ENCODE measurements at regions not wholly inside any gene's neighbourhood (a gene's known extent, or its start where the extent isn't known, plus 50 kb on each side); places are given as distances from the start of the nearest gene placed in this dataset.

DNA sequence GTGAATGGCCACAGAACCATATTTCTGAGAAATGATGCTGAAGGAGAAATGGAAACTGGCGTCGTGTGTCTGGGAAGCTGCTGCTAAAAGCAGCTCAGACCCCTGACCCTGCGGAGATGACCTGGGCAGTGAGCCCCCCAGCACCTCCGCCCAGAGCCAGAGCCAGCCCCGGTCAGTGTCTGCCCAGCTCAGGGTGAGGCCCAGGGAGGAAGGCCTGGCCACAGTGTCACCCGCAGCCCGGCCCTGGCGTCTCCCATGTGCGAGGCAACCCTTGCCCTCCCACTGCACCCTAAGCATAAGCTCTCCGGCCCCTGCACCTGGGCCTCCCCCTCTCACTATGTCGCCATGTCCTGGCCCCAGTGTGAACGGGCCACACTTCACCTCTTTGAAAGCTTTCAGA is 502.8 kb downstream of the EIPR1 start:
- no peak for DNase-seq (ENCODE audit: low read depth in 2 of 2, low spot score in 1 of 2)

DNA sequence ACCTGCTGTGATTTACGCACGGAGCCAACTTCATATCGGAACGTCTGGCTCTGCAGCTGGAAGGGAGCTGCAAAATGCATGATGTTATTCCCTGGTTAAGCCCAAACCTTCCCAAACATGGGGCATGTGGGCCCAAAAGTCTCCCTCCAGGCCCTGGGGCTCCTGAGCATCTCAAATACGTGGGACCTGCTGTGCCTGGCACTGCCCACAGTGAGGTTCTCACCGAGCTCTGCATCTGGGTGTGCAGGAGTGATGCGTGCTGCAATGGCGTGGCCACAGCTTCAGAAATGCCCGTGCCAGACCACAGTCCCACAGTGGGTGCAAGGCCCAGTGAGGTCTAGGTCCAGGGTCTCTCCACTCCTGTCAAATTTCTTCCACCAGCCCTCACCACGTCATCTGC is 503.3 kb downstream of the EIPR1 start:
- no peak for DNase-seq (ENCODE audit: low read depth in 2 of 2, low spot score in 1 of 2)

DNA sequence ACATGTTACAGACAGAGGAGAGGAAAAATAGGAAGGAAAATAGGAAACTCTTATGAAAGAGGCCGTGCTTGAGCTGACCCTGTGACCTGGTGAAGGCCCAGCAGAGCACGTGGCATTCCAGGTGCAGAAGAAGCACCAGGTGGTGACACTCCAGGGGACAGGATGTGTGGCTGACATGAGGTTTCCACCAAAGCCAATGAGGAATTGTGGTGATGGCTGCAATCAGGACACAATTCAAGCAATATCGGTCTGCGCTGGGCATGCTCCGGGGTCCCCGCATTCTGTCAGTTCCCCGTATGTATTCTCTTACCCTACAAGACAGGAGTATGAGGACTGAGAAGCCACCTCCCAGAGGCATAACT is 504.2 kb downstream of the EIPR1 start:
- no peak for DNase-seq (ENCODE audit: low read depth in 2 of 2, low spot score in 1 of 2)

DNA sequence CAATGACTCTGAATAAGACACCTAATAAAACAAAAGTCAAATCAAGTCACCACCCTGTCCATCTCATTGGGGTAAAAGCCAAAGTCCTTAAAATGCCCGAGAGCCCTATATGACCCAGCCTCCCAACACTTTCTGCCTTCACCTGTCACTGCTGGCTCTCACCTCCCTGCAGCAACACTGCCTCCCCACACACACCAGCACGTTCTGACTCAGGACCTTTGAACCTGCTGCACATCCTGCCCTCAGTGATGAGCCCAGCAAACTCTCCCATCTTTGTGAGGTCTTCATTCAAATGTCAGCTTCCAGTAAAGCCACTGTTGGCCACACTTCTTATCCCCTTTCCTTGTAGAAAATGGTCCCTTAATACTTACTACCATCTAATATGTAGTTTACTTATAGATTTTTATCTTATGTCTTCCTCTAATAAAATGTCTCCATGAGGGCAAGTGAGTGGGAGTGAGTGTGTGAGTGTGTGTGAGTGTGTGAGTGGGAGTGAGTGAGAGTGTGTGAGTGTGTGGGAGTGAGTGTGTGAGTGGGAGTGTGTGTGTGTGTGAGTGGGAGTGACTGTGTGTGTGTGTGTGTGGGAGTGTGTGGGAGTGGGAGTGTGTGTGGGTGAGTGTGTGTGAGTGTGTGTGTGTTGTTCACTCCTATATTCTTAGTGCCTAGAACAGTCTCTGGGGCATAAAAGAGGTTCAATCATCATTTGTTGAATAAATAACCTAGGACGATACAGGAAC is 504.7 kb downstream of the EIPR1 start:
- no peak for DNase-seq (ENCODE audit: low read depth in 2 of 2, low spot score in 1 of 2)

DNA sequence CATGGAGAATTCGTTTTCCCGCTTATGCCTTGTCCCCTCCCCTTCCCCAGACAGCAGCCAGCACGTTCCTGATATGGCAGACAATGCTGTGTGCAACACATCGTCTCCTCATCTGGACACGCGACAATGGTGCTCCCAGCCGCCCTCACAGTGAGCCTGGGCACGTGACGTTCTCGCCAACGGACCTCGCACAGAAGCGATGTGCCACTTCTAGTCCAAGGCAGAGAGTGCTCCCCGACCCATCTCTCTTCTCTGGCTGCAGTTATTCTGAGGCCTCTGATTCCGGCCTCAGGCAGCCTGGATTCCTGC is 505.4 kb downstream of the EIPR1 start:
- DNase-seq (ENCODE audit: low read depth in 2 of 2, low spot score in 1 of 2): no peak

DNA sequence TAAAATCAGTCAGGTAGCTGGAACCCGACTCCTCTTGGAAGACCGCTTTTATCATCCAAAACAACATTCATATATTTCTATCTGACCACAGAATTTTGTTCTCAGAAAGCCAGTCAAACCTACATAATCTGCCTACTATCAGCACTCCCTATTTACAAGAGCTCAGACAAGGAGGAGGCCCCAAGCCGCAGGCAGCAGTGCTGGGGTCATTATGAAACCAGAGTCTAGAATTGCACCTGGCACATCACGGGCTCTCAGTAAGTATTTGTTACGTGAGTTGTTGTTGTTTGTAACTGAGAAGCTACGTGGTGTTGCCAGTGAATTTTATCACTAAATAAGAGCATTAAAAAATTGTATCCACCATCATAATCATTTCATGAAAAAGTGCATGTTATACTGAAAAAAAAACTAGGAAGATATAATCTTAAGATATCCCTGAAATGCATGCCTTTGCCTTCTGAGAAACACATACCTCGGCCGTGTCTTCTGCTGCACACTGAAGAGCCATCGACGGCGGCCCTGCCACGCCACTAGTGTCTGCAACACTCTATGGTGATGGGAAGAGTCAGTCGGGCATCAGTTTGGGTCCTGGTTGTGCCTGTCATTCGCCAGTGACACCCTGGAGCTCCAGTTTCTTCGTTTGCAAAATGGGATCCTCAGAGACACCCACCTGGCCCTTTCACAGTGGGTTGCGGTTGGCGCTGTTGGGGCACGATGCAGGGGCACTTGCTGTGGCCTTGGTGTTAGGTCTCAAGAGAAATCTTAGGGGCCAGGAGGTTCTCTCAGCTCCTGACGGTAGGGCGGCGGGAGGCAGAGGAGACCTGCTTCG is 505.9 kb downstream of the EIPR1 start:
- no peak for DNase-seq (ENCODE audit: low read depth in 2 of 2, low spot score in 1 of 2)

DNA sequence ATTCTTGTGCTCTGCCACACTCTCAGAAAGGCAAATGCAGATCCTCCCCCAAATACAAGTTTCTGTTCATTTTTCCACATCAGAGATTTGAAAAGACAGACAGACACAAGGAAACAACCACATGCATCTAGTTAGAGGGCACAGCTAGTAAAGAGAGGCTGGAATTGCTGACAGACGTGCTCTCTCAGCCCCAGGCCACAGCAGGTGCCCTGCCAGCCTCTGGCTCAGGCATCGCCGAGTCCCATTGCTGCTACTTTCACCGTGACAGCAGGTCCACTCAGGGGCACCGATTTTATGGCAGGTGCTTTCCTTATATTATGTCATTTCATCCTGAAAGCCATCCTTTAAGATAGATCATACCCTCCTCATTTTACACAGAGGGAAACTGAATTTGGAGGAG is 507.5 kb downstream of the EIPR1 start:
- no peak for DNase-seq (ENCODE audit: low read depth in 2 of 2, low spot score in 1 of 2)

DNA sequence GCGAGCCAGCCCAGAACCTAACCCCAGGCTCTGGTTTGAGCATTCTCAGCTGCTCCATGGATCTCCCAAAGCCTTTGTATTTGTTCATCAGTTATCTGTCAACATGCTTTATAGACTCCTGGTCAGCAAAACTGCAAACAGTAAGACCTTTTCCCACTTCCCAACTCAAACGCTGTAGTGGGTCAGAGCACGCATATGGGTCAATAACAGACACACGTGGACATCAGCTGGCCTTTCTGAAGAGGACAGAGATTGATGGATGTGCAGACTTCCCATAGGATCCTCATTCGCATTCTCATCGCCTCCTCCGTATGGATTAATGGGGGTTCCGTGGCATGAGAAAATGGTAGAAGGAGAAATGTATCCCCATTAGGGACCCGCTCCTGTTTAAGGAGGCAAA is 508.1 kb downstream of the EIPR1 start:
- no peak for DNase-seq (ENCODE audit: low read depth in 2 of 2, low spot score in 1 of 2)

DNA sequence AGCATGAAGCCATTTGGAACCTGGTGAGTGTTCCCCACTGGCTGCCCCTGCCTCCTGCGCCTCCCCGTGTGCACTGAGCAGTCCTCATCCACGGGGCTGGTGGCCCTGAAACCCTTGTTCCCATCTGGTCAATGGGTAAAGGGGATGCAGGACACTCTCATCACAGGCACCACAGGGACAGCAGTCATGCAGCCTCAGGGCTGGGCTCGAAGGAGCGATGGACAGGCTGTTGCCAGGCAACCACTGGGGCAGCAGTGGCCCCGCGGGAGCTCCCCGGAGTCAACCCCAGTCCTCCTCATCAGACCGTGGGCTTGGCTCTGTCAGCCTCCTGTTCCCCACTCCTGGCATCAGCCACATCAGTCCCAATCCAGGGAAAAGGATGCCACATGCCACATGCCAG is 509.5 kb downstream of the EIPR1 start:
- DNase-seq (ENCODE audit: low read depth in 2 of 2, low spot score in 1 of 2): no peak

DNA sequence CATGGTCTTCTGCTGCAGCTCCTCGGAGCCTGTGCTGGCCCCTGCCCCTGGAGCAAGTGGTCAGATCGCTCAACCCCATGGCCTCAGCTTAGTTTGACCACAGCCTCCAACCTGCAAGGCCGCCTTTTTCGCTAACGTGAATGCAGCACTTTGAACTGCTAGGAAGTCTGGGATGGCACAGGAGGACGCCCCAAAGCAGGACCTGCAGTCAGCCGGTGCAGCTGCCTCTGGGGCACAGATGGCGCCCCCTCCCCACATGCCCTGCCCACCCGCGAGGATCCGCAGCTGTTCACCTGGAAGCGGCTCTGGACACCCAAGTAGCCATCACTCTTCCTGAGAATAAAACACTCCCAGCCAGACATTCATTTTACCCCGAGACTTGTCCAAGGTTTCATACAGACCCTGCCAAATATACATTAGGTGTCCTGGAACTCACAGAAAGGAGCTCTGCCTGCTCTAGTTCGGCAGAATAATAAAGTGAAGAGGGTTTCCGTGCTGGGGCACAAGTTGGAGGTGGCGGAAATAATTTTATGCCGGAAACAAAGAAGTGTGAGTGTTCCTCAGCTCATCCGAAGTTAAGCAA is 510.1 kb downstream of the EIPR1 start:
- no peak for DNase-seq (ENCODE audit: low read depth in 2 of 2, low spot score in 1 of 2)

DNA sequence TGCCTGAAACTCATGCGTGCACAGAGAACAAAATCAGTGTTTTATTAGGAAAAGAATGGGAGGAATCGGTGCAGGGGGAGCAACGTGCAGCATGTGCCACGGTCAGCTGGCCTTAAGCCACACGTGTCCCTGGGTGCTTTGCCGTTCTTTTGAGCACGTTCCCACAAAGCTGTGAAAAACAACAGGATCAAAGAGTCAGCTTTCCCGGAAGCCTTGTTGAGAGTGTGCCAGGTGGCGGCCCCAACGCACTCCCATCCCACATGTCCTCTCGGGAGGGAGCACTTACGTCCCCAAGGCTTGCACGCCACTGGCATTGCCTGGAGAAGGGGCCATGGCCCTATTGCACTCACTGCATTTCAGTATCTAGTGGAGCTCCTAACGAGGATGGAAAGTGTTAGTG is 511.2 kb downstream of the EIPR1 start:
- DNase-seq (ENCODE audit: low read depth in 2 of 2, low spot score in 1 of 2): no peak

DNA sequence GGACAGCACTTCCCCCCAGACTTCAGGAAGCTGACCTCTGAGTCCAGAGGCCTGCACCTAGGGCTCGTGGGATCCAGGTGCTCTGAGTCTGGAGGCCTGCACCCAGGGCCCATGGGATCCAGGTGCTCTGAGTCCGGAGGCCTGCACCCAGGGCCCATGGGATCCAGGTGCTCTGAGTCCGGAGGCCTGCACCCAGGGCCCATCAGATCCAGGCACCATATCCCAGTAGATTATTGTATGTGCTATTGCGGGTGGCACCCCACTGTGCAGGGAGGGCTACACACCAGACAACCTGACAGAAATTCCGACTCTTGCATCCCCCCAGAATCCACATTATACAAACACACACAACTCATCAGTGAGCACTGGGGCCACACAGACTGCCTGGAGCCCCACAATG is 515.2 kb downstream of the EIPR1 start:
- DNase-seq (ENCODE audit: low read depth in 2 of 2, low spot score in 1 of 2): no peak

DNA sequence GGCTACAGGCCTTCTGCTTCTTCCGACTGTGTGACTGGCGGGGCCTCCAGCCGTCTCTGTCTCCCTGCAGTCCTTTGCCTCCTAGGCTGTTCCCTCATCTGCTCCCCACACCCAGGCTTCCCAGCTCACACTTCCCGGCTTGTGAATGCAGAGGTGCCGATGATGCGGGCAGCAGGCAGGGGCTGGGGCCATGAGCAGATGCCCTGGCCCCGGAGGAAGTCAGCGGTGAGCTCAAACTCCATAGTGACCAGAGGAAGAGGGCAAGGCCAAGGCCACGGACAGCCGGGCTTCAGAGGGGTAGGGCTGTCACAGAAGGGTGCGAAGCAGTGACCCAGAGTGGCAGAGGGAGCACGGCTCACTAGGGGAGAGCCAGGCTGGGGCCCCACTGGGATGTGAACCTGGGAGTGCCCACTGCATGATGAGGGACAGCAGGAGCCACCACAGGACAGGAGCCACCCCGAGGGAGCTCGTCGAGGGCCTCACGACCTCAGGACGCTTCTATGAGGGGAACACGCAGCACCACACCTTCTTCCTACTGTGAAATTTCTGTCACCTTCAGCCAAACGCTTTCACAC is 515.9 kb downstream of the EIPR1 start:
- DNase-seq (ENCODE audit: low read depth in 2 of 2, low spot score in 1 of 2): no peak

DNA sequence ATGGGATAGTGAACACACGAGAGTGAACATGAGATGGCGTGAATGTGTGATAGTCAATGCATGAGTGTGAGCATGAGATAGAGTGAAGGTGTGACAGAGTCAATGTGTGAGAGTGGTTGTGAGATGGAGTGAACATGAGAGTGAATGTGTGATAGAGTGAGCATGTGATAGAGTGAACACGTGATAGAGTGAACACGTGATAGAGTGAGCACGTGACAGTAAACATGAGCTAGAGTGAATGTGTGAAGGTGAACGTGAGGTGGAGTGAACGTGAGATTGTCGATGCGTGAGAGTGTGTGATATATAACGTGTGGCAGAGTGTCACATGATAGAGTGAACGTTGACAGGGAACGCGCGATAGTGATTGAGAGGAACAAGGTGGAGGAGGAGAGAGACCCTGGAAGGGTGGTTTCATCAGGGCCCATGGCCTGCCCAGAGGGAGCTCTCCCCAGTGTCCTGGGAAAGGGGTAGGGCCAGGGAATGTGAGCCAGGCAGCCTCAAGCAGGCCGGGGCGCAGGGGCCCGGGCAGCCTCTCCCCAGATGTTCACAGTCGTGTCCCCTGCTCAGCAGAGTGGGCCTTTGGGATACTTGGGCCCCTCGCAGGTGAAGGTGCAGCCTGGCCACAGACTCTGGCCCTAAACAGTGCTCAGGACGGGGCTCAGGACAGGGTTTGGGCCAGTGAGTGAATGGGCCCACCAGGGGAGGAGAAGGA is 516.9 kb downstream of the EIPR1 start:
- DNase-seq (ENCODE audit: low read depth in 2 of 2, low spot score in 1 of 2): no peak

DNA sequence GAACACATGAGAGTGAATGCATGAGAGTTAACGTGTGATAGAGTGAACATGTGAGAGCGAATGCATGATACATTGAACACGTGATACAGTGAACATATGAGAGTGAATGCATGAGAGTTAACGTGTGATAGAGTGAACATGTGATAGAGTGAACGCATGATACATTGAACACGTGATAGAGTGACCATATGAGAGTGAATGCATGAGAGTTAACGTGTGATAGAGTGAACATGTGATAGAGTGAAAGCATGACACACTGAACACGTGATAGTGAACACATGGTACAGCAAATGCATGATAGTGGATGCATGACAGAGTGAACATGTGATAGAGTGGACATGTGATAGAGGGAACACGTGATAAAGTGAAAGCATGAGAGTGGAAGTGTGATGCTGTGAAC is 517.9 kb downstream of the EIPR1 start:
- no peak for DNase-seq (ENCODE audit: low read depth in 2 of 2, low spot score in 1 of 2)

DNA sequence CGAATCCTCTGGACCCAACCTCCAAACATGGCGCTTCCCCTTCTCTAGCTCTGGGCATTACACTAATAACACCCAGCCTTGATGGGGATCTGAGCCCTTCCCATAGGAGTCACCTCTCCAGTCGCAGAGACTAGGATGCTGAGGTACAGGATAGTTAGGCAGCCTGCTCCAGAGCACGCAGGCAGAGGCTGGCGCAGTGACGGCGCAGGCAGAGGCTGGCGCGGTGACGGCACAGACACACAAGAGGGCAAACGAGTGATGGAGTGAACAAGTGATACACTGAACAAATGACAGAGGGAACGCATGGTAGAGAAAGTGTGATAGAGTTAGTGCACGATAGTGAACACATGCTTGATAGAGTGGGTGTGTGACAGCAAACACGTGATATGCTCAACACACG is 518.5 kb downstream of the EIPR1 start:
- DNase-seq (ENCODE audit: low read depth in 2 of 2, low spot score in 1 of 2): no peak

DNA sequence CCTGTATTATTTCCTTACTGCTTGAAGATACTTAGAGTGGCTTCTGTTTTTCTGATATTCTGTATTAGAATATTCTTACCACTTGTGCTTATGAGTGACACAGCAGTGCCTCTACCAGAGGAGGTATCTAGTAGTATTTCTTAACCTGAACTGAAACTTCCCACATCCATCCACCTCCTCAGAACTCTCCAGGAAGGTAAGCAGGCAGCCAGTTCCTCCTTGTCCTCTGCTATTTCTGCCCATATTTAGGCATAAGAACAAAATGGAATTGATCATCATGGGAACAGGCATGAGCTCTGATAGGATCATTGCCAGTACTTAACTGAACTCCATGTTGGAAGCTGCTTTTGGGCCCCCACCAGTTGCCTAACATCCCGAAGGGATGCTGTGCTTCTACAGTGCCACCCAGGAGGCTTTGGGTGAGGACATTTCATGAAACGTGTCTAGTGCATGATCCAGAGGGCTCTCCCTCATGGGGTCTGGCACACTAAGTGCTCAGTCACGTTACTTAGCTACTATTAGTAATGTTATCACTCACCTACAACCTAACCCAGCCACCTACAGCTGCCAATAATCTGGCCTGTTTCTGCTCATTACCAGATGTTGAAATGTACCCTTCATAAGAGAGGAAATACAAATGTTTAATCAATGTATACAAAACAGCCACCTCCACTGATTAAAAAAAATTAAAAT is 520.7 kb downstream of the EIPR1 start:
- DNase-seq (ENCODE audit: low read depth in 2 of 2, low spot score in 1 of 2): no peak

DNA sequence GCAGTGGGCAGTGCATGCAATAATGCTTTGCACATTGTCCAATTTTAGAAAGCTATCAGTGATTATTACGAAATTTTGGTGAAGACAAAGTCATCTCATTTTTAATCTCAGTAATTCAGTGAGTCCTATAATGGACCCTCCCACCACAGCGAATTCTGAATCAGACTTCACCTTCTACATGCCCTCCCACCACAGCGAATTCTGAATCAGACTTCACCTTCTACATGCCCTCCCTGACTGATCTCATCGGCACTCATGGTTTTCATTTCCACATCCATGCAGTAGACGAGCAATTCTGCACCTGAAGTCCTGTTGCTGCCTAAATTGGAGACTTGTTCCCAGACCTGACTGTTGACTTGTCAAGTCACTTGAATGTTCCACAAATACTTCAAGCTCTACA is 522.3 kb downstream of the EIPR1 start:
- DNase-seq (ENCODE audit: low read depth in 2 of 2, low spot score in 1 of 2): no peak

DNA sequence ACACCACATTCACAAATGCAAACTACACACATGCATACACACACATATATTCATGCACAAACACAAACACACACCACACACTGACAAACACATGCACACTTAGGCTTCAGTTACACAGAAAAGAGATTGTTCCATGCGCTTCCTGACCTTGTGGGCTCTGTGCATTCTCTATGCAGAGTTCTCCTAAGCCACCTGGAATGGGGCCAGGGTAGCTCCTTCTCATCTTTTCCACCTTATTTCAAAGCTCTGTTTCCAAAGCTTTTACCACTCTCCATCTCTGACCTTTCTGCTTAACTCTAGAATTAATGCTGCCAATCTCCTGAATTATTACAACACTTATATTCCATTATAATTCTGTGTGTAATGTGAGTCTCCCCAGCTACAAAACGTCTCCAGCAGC is 522.3 kb upstream of the MYT1L start:
- DNase-seq (ENCODE audit: low read depth in 2 of 2, low spot score in 1 of 2): no peak

DNA sequence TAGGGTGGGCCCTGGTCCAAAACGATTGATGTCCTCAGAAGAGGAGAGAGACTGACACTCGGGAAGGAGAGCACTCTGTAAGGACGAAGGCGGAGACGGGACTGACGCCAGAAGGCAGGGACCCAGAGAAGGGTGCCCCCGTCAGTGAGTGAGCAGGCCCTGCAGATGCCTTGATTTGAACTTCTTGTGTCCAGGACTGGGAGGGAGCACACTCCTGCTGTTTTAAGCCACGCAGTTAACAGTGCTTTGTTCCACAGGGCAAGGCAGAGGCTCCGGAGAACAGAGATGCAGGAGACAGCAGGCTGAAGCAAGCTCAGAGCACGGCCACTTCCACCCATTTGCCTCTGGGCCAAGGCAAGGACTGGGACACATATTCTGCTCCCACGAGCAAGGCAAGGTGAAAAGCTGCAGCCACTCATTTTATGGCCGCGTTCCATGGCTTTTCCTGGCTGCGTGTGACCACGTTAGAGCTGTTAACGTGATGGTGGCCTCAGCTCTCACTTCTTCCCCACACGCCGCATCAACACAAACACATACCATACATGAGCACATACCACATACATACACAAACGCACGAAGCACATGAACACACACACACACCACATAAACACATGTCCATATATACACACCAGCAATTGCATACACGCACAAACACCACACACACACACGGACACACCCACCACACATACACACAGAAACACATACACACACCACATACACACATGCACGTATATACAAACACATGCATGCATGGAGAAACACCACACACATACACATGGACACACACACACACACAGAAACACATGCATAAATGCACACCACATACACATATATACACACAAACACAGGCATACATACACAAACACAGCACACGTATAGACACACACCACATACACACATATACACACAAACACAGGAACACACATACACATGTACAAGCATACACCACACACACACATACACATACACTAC is 521.0 kb upstream of the MYT1L start:
- DNase-seq (ENCODE audit: low read depth in 2 of 2, low spot score in 1 of 2): no peak

All from stimulated activated CD8-positive, alpha-beta memory T cell treated with anti-CD3 and anti-CD28 coated beads, Interleukin-4, amount 100 ng/mL, for 4 hours (primary cell).